Endothelial cell of umbilical vein (primary cell): ENCODE measurements at regions not wholly inside any gene's neighbourhood (a gene's known extent, or its start where the extent isn't known, plus 50 kb on each side); places are given as distances from the start of the nearest gene placed in this dataset.
"Not testable (repeated sequence)": the region's sequence is repeated elsewhere in the genome, so short reads cannot be mapped to it uniquely, and the experiment has no call there.

Experiments used
- BruUV-seq: library from RNA; stranded (reverse); fragments of 400-500 nt; replicated peaks from 2 replicates; lab custom pipeline; 2021; lab: Mats Ljungman, UMichigan
- CTCF ChIA-PET: fragments of 300-600, 350-600 bp; sonication (Branson Sonifier 250); formaldehyde crosslinking; loops from one replicate; lab custom pipeline; 2021; ENCODE audit warnings: antibody characterized with exemption, inconsistent platforms; lab: Charles Lee
- POLR2A ChIA-PET: fragments of 300-600, 350-600 bp; sonication (Branson Sonifier 250); formaldehyde crosslinking; loops from one replicate; lab custom pipeline; 2021; ENCODE audit warnings: antibody characterized with exemption, inconsistent platforms; lab: Charles Lee
- DNase-seq: peaks from one replicate; pipeline ENCODE4 v3.0.0-alpha.2; 2011; ENCODE audit warnings: low read depth, low spot score
- FAIRE-seq: peaks from 2 replicates; lab custom pipeline; 2011; peaks lifted over from hg19 to GRCh38; lab: Jason Lieb, UNC
- H2AFZ ChIP-seq: 2 replicates; pipeline ENCODE4 v1.6.0; 2012; ENCODE audit warnings: low read depth, low read length, control low read depth, inconsistent platforms
- H3K27ac ChIP-seq: 2 replicates; pipeline ENCODE4 v1.5.1; 2011; ENCODE audit warnings: low read depth, mild to moderate bottlenecking, control low read depth, low read length, moderate library complexity; ENCODE audit not compliant: insufficient read depth
- H3K27me3 ChIP-seq, 2 experiments: 2 replicates each; pipeline versions ENCODE4 v1.6.0 to v1.6.1; 2011; ENCODE audit warnings: low read length in 2 of 2, mixed read lengths in 1 of 2; ENCODE audit not compliant: control insufficient read depth in 2 of 2, insufficient read depth in 2 of 2
- H3K36me3 ChIP-seq, 2 experiments: 2 replicates in 1 of 2; 3 replicates in 1 of 2; pipeline ENCODE4 v1.5.1; 2011; ENCODE audit warnings: low read length in 2 of 2, mild to moderate bottlenecking in 1 of 2, moderate library complexity in 1 of 2; ENCODE audit not compliant: control insufficient read depth in 2 of 2, insufficient read depth in 2 of 2; ENCODE audit errors: extremely low read depth in 1 of 2
- H3K4me1 ChIP-seq: 3 replicates; pipeline ENCODE4 v1.5.1; 2011; ENCODE audit warnings: mild to moderate bottlenecking, low read length; ENCODE audit not compliant: control insufficient read depth, insufficient read depth; ENCODE audit errors: extremely low read depth
- H3K4me2 ChIP-seq: 2 replicates; pipeline ENCODE4 v1.6.1; 2011; ENCODE audit warnings: low read length, control low read depth, mixed read lengths; ENCODE audit not compliant: insufficient read depth
- H3K4me3 ChIP-seq, 3 experiments: fragments of 200-600 bp in 1 of 3; sonication (generic), shearing (Covaris generic) in 1 of 3; replicated peaks in 1 of 3; 2 replicates each; pipeline ENCODE4 v1.5.1; 2011 to 2016; ENCODE audit warnings: control low read depth in 3 of 3, low read length in 3 of 3, mild to moderate bottlenecking in 2 of 3, inconsistent platforms in 1 of 3, low read depth in 1 of 3, moderate library complexity in 1 of 3; ENCODE audit not compliant: insufficient read depth in 1 of 3
- H3K79me2 ChIP-seq: 2 replicates; pipeline ENCODE4 v1.6.0; 2012; ENCODE audit warnings: low read length, inconsistent platforms; ENCODE audit not compliant: control insufficient read depth, insufficient read depth
- H3K9ac ChIP-seq: replicated peaks from 2 replicates; pipeline ENCODE3; 2011; ENCODE audit warnings: low read length, control low read depth; ENCODE audit not compliant: insufficient read depth; ENCODE audit errors: extremely low read depth
- H3K9me1 ChIP-seq: replicated peaks from 3 replicates; pipeline ENCODE4 v1.6.0; 2011; ENCODE audit warnings: mild to moderate bottlenecking, low read length; ENCODE audit not compliant: control insufficient read depth, insufficient read depth; ENCODE audit errors: extremely low read depth
- H3K9me3 ChIP-seq: replicated peaks from 2 replicates; pipeline ENCODE4 v1.5.1; 2012; ENCODE audit warnings: low read length, inconsistent platforms; ENCODE audit not compliant: control insufficient read depth, insufficient read depth
- H4K20me1 ChIP-seq: replicated peaks from 2 replicates; pipeline ENCODE3; 2011; ENCODE audit warnings: mild to moderate bottlenecking, low read length; ENCODE audit not compliant: control insufficient read depth, insufficient read depth; ENCODE audit errors: extremely low read depth
- dilution Hi-C: fragments of 300-500 bp; cut with MboI; formaldehyde crosslinking; loops from one replicate; pipeline ENCODE4 v1.15.0; 2019; ENCODE audit warnings: low sequenced_read_pairs; ENCODE audit not compliant: extremely low pct_ligation_motif_present
- intact Hi-C: fragments of 100-400 bp; cut with micrococcal nuclease; formaldehyde crosslinking; loops from one replicate; pipeline ENCODE4 v1.10.0; 2022
- TF ChIP-seq, protein P1 (sequence below), 2 donors: IDR thresholded peaks; 1 replicate in 1 of 2; 2 replicates in 1 of 2; pipeline ENCODE4 v1.5.1; 2011; ENCODE audit warnings: low read length in 2 of 2, mild to moderate bottlenecking in 2 of 2, moderate library complexity in 2 of 2, control low read depth in 1 of 2, inconsistent platforms in 1 of 2, low read depth in 1 of 2; ENCODE audit not compliant: insufficient read depth in 1 of 2; ENCODE audit errors: extremely low read depth in 1 of 2

DNA sequence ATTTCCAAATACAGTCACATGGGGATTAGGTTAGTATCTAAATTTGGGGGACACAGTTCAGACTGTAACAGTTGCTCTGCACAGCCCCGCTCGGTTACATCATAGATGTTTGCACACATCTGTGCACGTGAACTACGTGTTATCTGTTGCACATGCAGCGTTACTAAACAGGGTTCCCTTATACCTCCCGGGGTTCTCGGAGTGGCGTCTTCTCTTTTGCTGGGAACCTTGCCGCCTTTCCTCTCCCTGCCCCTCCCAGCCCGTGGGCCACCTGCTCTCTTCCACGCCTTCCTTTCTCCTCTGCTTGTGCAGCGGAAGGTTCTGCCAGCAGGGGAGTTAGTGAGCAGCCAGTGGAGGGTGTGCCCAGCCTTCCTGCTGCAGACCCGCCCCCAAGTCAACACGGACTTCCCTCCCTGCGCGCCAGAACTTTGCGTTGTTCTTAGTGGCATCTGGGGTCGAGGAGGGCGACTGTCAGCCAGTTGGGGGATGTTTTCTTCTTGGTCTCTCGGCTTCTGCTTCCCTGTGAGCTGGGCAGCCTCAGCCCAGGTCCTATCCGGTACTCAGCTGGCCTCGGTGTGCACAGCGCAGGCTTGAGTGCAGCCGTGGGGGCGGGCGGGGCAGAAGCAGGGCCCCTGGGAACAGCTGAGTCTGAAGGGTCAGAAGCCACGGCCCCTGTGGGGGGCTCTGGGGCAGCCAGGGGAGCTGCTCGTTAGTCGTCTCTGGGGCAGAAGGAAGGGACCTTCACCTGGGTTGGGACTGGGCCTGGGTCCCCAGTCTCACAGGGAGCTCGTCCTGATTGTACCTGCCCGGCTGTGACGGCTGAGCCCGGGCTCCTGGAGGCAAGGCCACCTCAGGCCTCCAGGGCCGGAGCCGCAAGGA lies 146.7 kb downstream of the IGLL1 start:
- FAIRE-seq (peak; percentile 99), DNase-seq (peak; percentile 26)
- Histone ChIP-seq H2AFZ (peak overlapping the region; percentile 48), H3K4me3 (peak overlapping the region in 1 of 3 experiments; percentile 13)
- H4K20me1 ChIP-seq, BruUV-seq, H3K9ac ChIP-seq, H3K4me2 ChIP-seq, H3K79me2 ChIP-seq, H3K27ac ChIP-seq, H3K27me3 ChIP-seq, H3K9me3 ChIP-seq, dilution Hi-C loops, H3K36me3 ChIP-seq, POLR2A ChIA-PET, H3K9me1 ChIP-seq, H3K4me1 ChIP-seq: not testable (repeated sequence)
- CTCF ChIA-PET: interaction anchor here (1.0 to 1.2 kb wide), 2 partner anchors 57 to 102 kb away, joined by 3 read pairs; no protein-coding TSS in a partner anchor
- intact Hi-C loops: loop anchor here (10.0 kb wide), 1 partner anchor 101 kb away; no protein-coding TSS in a partner anchor
- TF ChIP-seq, protein P1, sequence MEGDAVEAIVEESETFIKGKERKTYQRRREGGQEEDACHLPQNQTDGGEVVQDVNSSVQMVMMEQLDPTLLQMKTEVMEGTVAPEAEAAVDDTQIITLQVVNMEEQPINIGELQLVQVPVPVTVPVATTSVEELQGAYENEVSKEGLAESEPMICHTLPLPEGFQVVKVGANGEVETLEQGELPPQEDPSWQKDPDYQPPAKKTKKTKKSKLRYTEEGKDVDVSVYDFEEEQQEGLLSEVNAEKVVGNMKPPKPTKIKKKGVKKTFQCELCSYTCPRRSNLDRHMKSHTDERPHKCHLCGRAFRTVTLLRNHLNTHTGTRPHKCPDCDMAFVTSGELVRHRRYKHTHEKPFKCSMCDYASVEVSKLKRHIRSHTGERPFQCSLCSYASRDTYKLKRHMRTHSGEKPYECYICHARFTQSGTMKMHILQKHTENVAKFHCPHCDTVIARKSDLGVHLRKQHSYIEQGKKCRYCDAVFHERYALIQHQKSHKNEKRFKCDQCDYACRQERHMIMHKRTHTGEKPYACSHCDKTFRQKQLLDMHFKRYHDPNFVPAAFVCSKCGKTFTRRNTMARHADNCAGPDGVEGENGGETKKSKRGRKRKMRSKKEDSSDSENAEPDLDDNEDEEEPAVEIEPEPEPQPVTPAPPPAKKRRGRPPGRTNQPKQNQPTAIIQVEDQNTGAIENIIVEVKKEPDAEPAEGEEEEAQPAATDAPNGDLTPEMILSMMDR (IDR thresholded peaks at IDR 0.05; ENCODE audit: extremely low read depth in 1 of 2, insufficient read depth in 1 of 2, low read depth in 1 of 2, low read length in 2 of 2): peak; percentile 19 to 49

DNA sequence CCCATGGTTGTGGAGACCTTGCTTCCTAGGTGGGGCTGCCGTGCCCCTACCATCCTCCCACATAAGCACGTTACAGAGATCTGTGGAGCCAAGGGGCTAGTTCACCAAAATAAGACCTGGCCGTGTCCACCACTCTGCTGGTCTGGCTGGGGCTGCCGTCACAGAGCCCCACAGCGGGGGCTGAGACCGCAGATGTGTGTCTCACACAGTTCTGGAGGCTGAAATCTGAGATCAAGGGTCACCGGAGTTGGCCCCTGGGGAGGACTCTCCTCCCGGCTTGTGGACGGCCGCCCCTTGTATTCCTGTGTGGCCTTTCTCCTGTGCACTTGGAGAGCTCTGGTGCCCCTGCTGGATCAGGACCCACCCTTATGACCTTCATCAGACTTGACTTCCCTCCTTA lies 147.4 kb downstream of the IGLL1 start:
- intact Hi-C loops: loop anchor here (10.0 kb wide), 1 partner anchor 102 kb away; no protein-coding TSS in a partner anchor
- DNase-seq, H3K4me1 ChIP-seq, BruUV-seq, H3K9me1 ChIP-seq, H3K9me3 ChIP-seq, H3K27ac ChIP-seq, POLR2A ChIA-PET, dilution Hi-C loops, H3K9ac ChIP-seq, H4K20me1 ChIP-seq, H3K27me3 ChIP-seq, H3K79me2 ChIP-seq, H3K36me3 ChIP-seq, H3K4me2 ChIP-seq, H3K4me3 ChIP-seq, H2AFZ ChIP-seq, FAIRE-seq, CTCF ChIA-PET: not testable (repeated sequence)
